GM23248 (cell line): ENCODE measurements at regions not wholly inside any gene's neighbourhood (a gene's known extent, or its start where the extent isn't known, plus 50 kb on each side); places are given as distances from the start of the nearest gene placed in this dataset.

Experiments used
- EZH2 ChIP-seq: fragments of 200-600 bp; sonication (generic); IDR thresholded peaks from 2 replicates; pipeline ENCODE4 v1.6.1; 2018; ENCODE audit warnings: antibody characterized with exemption, mild to moderate bottlenecking; ENCODE audit not compliant: insufficient read depth, poor library complexity, severe bottlenecking
- EZH2phosphoT487 ChIP-seq: fragments of 200-600 bp; sonication (generic); IDR thresholded peaks from 2 replicates; pipeline ENCODE4 v1.6.1; 2018; ENCODE audit warnings: antibody characterized with exemption, moderate library complexity, mild to moderate bottlenecking, low read depth; ENCODE audit not compliant: insufficient read depth

- TF ChIP-seq EZH2 (no peak), EZH2phosphoT487 (no peak)
These were observed 145.7 kb downstream of the NXNL2 start for GRCh38 chr9:88680505-88681160.
